GM23338 (cell line): ENCODE measurements at regions not wholly inside any gene's neighbourhood (a gene's known extent, or its start where the extent isn't known, plus 50 kb on each side); places are given as distances from the start of the nearest gene placed in this dataset.

Experiments
- ATAC-seq: fragments of 200-7000 bp; cut with Tn5 transposase; 3 replicates; pipeline ENCODE4 v1.9.1; 2020
- DNase-seq: peaks from one replicate; pipeline ENCODE4 v3.0.0-alpha.2; 2015; ENCODE audit warnings: low spot score
- H2AFZ ChIP-seq: fragments of 200-600 bp; sonication (generic); 2 replicates; pipeline ENCODE4 v1.8.0; 2016; ENCODE audit warnings: antibody characterized with exemption, mild to moderate bottlenecking, moderate library complexity
- H3F3A ChIP-seq: fragments of 200-600 bp; sonication (generic); replicated peaks from 2 replicates; pipeline ENCODE4 v1.8.0; 2017; ENCODE audit warnings: antibody characterized with exemption, mixed run types, low read depth
- H3K27ac ChIP-seq: fragments of 200-600 bp; sonication (generic); 2 replicates; pipeline ENCODE4 v1.6.1; 2016; ENCODE audit warnings: low read depth
- H3K27me3 ChIP-seq: fragments of 200-600 bp; sonication (generic); 2 replicates; pipeline ENCODE4 v1.8.0; 2016; ENCODE audit warnings: mild to moderate bottlenecking, mixed run types, moderate library complexity; ENCODE audit not compliant: insufficient read depth
- H3K36me3 ChIP-seq: fragments of 200-600 bp; sonication (generic); 2 replicates; pipeline ENCODE4 v1.8.0; 2016; ENCODE audit warnings: mild to moderate bottlenecking; ENCODE audit not compliant: insufficient read depth
- H3K4me1 ChIP-seq: fragments of 200-600 bp; sonication (generic); 2 replicates; pipeline ENCODE4 v1.8.0; 2016; ENCODE audit warnings: mild to moderate bottlenecking, moderate library complexity; ENCODE audit not compliant: insufficient read depth
- H3K4me2 ChIP-seq: fragments of 200-600 bp; sonication (generic); 2 replicates; pipeline ENCODE4 v1.7.1; 2017; ENCODE audit warnings: mixed run types
- H3K4me3 ChIP-seq: fragments of 200-600 bp; sonication (generic); 2 replicates; pipeline ENCODE4 v1.6.1; 2016; ENCODE audit warnings: mixed run types
- H3K79me2 ChIP-seq: fragments of 200-600 bp; sonication (generic); replicated peaks from 2 replicates; pipeline ENCODE4 v1.8.0; 2017; ENCODE audit warnings: mild to moderate bottlenecking; ENCODE audit not compliant: insufficient read depth
- H3K9me2 ChIP-seq: fragments of 200-600 bp; sonication (generic); 2 replicates; pipeline ENCODE4 v1.8.0; 2017; ENCODE audit not compliant: insufficient read depth
- H4K20me1 ChIP-seq: fragments of 200-600 bp; sonication (generic); replicated peaks from 2 replicates; pipeline ENCODE4 v1.8.0; 2017; ENCODE audit warnings: mild to moderate bottlenecking; ENCODE audit not compliant: insufficient read depth
- H3K27ac Mint-ChIP-seq: 2 replicates; pipeline ENCODE4 v1.8.0; 2020; ENCODE audit warnings: inconsistent platforms, mild to moderate bottlenecking, moderate library complexity, mixed read lengths
- H3K27me3 Mint-ChIP-seq: 3 replicates; pipeline ENCODE4 v1.8.0; 2022; ENCODE audit warnings: low read depth, mild to moderate bottlenecking, moderate library complexity, mixed read lengths, inconsistent platforms; ENCODE audit not compliant: insufficient read depth, poor library complexity
- H3K36me3 Mint-ChIP-seq: 3 replicates; pipeline ENCODE4 v1.8.0; 2021; ENCODE audit warnings: low read depth, mild to moderate bottlenecking, inconsistent platforms, moderate library complexity, mixed read lengths
- H3K4me1 Mint-ChIP-seq: 3 replicates; pipeline ENCODE4 v1.8.0; 2020; ENCODE audit warnings: mild to moderate bottlenecking, inconsistent platforms, mixed read lengths
- H3K4me3 Mint-ChIP-seq: 3 replicates; pipeline ENCODE4 v1.8.0; 2021; ENCODE audit warnings: moderate library complexity, mild to moderate bottlenecking, inconsistent platforms, mixed read lengths
- H3K9me3 Mint-ChIP-seq: 3 replicates; pipeline ENCODE4 v1.8.0; 2020; ENCODE audit warnings: moderate library complexity, mild to moderate bottlenecking, inconsistent platforms, mixed read lengths
- CREB1 ChIP-seq: fragments of 250-450 bp; sonication (Bioruptor Pico); IDR thresholded peaks from 2 replicates; pipeline ENCODE4 v1.5.0; 2020; ENCODE audit warnings: low read depth, mild to moderate bottlenecking, moderate library complexity
- CTCF ChIP-seq, 2 experiments: fragments of 200-600 bp in 1 of 2; sonication (generic) in 1 of 2; conservative IDR thresholded peaks; 2 replicates each; pipeline versions ENCODE4 v1.5.1 to v1.6.1; 2016 to 2017; ENCODE audit warnings: antibody characterized with exemption in 2 of 2, low read depth in 2 of 2, mild to moderate bottlenecking in 2 of 2, moderate library complexity in 1 of 2
- EZH2 ChIP-seq: fragments of 200-600 bp; sonication (generic); IDR thresholded peaks from one replicate; pipeline ENCODE4 v1.8.0; 2017; ENCODE audit warnings: antibody characterized with exemption, mild to moderate bottlenecking, low read depth; ENCODE audit not compliant: unreplicated experiment
- POLR2AphosphoS5 ChIP-seq: IDR thresholded peaks from 2 replicates; pipeline ENCODE4 v1.6.1; 2016; ENCODE audit warnings: antibody characterized with exemption, low read depth
- REST ChIP-seq: IDR thresholded peaks from one replicate; pipeline ENCODE4 v1.6.1; 2018; ENCODE audit warnings: antibody characterized with exemption; ENCODE audit not compliant: unreplicated experiment
- STAT1 ChIP-seq: IDR thresholded peaks from one replicate; pipeline ENCODE4 v1.6.1; 2016; ENCODE audit warnings: antibody characterized with exemption; ENCODE audit not compliant: unreplicated experiment
- ZNF114 ChIP-seq: fragments of 250-450 bp; sonication (Bioruptor Pico); IDR thresholded peaks from 2 replicates; pipeline ENCODE4 v1.5.0; 2020; ENCODE audit warnings: mild to moderate bottlenecking, moderate library complexity
- ZNF331 ChIP-seq: fragments of 250-450 bp; sonication (Bioruptor Pico); IDR thresholded peaks from 2 replicates; pipeline ENCODE4 v1.5.0; 2020; ENCODE audit warnings: low read depth, mild to moderate bottlenecking, moderate library complexity
- ZNF462 ChIP-seq: fragments of 250-450 bp; sonication (Bioruptor Pico); IDR thresholded peaks from 2 replicates; pipeline ENCODE4 v1.5.0; 2020; ENCODE audit warnings: mild to moderate bottlenecking, moderate library complexity

GRCh38 chr6:68282646-68283045 is 352.4 kb upstream of the ADGRB3 start:
- H2AFZ ChIP-seq, result no peak overlapping the region
- peaks cover 2% of the 10 kb centered on the region for H3K27me3 Mint-ChIP-seq
- no peak overlapping the region for H3K4me3 Mint-ChIP-seq
- peaks cover 40% of the 10 kb centered on the region for H3K9me3 Mint-ChIP-seq
- no peaks in the 10 kb centered on the region for H3K27me3 ChIP-seq
- no peaks in the 10 kb centered on the region for H3K36me3 ChIP-seq
- peaks cover 13% of the 10 kb centered on the region for H3K36me3 Mint-ChIP-seq
- H3K4me1 ChIP-seq, result no peaks in the 10 kb centered on the region
- no peaks in the 10 kb centered on the region for H4K20me1 ChIP-seq
- H3K27ac ChIP-seq, result no peak overlapping the region
- no peak for ATAC-seq
- no peaks in the 10 kb centered on the region for H3F3A ChIP-seq
- no peak for TF ChIP-seq POLR2AphosphoS5
- no peak for TF ChIP-seq STAT1
- no peak for TF ChIP-seq EZH2
- TF ChIP-seq CTCF (conservative IDR thresholded peaks at IDR 0.05; ENCODE audit: low read depth in 2 of 2), result no peak
- TF ChIP-seq CREB1 (CRISPR knock-in tag), result no peak
- TF ChIP-seq REST, result no peak
- TF ChIP-seq ZNF114, result no peak
- no peak for TF ChIP-seq ZNF331 (CRISPR knock-in tag)
- no peak for TF ChIP-seq ZNF462 (CRISPR knock-in tag)
- no peak overlapping the region for H3K4me2 ChIP-seq
- no peaks in the 10 kb centered on the region for H3K9me2 ChIP-seq
- H3K4me1 Mint-ChIP-seq, result no peaks in the 10 kb centered on the region
- no peak for DNase-seq
- no peak overlapping the region for H3K4me3 ChIP-seq
- no peak overlapping the region for H3K27ac Mint-ChIP-seq
- no peaks in the 10 kb centered on the region for H3K79me2 ChIP-seq
